Glutamatergic neuron (in vitro differentiated cells): ENCODE measurements at regions not wholly inside any gene's neighbourhood (a gene's known extent, or its start where the extent isn't known, plus 50 kb on each side); places are given as distances from the start of the nearest gene placed in this dataset.
"Not testable (repeated sequence)": the region's sequence is repeated elsewhere in the genome, so short reads cannot be mapped to it uniquely, and the experiment has no call there.

Experiments used
- DNase-seq: peaks from one replicate; pipeline ENCODE4 v3.0.0; 2022
- H3K27ac Mint-ChIP-seq: one replicate; pipeline ENCODE4 v1.8.0; 2020; ENCODE audit warnings: mild to moderate bottlenecking, mixed read lengths, inconsistent platforms; ENCODE audit not compliant: unreplicated experiment
- H3K27me3 Mint-ChIP-seq: one replicate; pipeline ENCODE4 v1.8.0; 2020; ENCODE audit warnings: mild to moderate bottlenecking, moderate library complexity, mixed read lengths, inconsistent platforms; ENCODE audit not compliant: unreplicated experiment
- H3K36me3 Mint-ChIP-seq: one replicate; pipeline ENCODE4 v1.8.0; 2020; ENCODE audit warnings: mild to moderate bottlenecking, mixed read lengths, inconsistent platforms; ENCODE audit not compliant: unreplicated experiment
- H3K4me1 Mint-ChIP-seq: one replicate; pipeline ENCODE4 v1.8.0; 2020; ENCODE audit warnings: mild to moderate bottlenecking, low read depth, mixed read lengths, inconsistent platforms; ENCODE audit not compliant: unreplicated experiment
- H3K4me3 Mint-ChIP-seq: one replicate; pipeline ENCODE4 v1.8.0; 2020; ENCODE audit warnings: mild to moderate bottlenecking, mixed read lengths, inconsistent platforms; ENCODE audit not compliant: unreplicated experiment
- H3K9me3 Mint-ChIP-seq: one replicate; pipeline ENCODE4 v1.8.0; 2020; ENCODE audit warnings: mild to moderate bottlenecking, moderate library complexity, mixed read lengths, inconsistent platforms; ENCODE audit not compliant: unreplicated experiment
- CTCF ChIP-seq: fragments of 200-600 bp; sonication (generic); IDR thresholded peaks from one replicate; pipeline ENCODE4 v1.5.0; 2021; ENCODE audit not compliant: partially characterized antibody, unreplicated experiment

- no peaks in the 10 kb centered on the region for H3K4me1 Mint-ChIP-seq
- no peaks in the 10 kb centered on the region for H3K9me3 Mint-ChIP-seq
- no peak overlapping the region for H3K4me3 Mint-ChIP-seq
- no peak for DNase-seq
- TF ChIP-seq CTCF = no peak
- no peak overlapping the region for H3K27ac Mint-ChIP-seq
- H3K27me3 Mint-ChIP-seq = no peaks in the 10 kb centered on the region
- no peaks in the 10 kb centered on the region for H3K36me3 Mint-ChIP-seq
These were observed 146.2 kb downstream of the AKAP11 start for GRCh38 chr13:42418184-42418583.

- H3K9me3 Mint-ChIP-seq = no peaks in the 10 kb centered on the region
- no peak overlapping the region for H3K4me3 Mint-ChIP-seq
- TF ChIP-seq CTCF = no peak
- DNase-seq = no peak
- no peak overlapping the region for H3K27ac Mint-ChIP-seq
- H3K36me3 Mint-ChIP-seq = peaks cover 7% of the 10 kb centered on the region
- no peaks in the 10 kb centered on the region for H3K27me3 Mint-ChIP-seq
- no peaks in the 10 kb centered on the region for H3K4me1 Mint-ChIP-seq
These were observed 148.4 kb downstream of the AKAP11 start for GRCh38 chr13:42420304-42420703.

- H3K27me3 Mint-ChIP-seq = no peaks in the 10 kb centered on the region
- no peak overlapping the region for H3K27ac Mint-ChIP-seq
- no peaks in the 10 kb centered on the region for H3K4me1 Mint-ChIP-seq
- DNase-seq = no peak
- H3K4me3 Mint-ChIP-seq = no peak overlapping the region
- H3K36me3 Mint-ChIP-seq = peaks cover 7% of the 10 kb centered on the region
- TF ChIP-seq CTCF = no peak
- H3K9me3 Mint-ChIP-seq = no peaks in the 10 kb centered on the region
These were observed 150.7 kb downstream of the AKAP11 start for GRCh38 chr13:42422681-42423080.

DNA sequence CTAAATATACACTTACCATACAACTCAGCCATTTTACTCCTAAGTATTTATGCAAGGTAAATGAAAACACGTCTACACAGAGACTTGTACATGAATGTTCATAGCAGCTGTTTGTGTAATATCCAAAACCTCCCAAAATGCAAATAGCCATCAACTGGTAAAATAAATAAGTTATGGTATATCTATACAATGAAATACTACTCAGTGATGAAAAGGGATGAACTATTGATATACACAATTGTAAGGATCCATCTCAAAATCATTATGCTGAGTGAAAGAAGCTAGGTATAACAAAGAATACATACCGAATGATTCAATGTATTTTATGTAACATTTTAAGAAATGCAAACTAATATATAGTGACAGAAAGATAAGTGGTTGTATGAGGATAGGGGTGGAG, 149.8 kb upstream of the TNFSF11 start:
- H3K27me3 Mint-ChIP-seq = no peaks in the 10 kb centered on the region
- no peak for DNase-seq
- peaks cover 7% of the 10 kb centered on the region for H3K36me3 Mint-ChIP-seq
- no peak overlapping the region for H3K27ac Mint-ChIP-seq
- H3K4me3 Mint-ChIP-seq = no peak overlapping the region
- H3K9me3 Mint-ChIP-seq = no peaks in the 10 kb centered on the region
- no peak for TF ChIP-seq CTCF
- H3K4me1 Mint-ChIP-seq = no peaks in the 10 kb centered on the region

- no peaks in the 10 kb centered on the region for H3K4me1 Mint-ChIP-seq
- H3K27ac Mint-ChIP-seq = no peak overlapping the region
- H3K4me3 Mint-ChIP-seq = no peak overlapping the region
- TF ChIP-seq CTCF = no peak
- H3K9me3 Mint-ChIP-seq = peaks cover 4% of the 10 kb centered on the region
- peaks cover 5% of the 10 kb centered on the region for H3K27me3 Mint-ChIP-seq
- DNase-seq = no peak
- peaks cover 27% of the 10 kb centered on the region for H3K36me3 Mint-ChIP-seq
These were observed 128.6 kb upstream of the TNFSF11 start for GRCh38 chr13:42445354-42445753.

GRCh38 chr13:42446597-42446996, 127.4 kb upstream of the TNFSF11 start:
- not testable (repeated sequence) for H3K9me3 Mint-ChIP-seq, H3K4me3 Mint-ChIP-seq, DNase-seq, H3K27me3 Mint-ChIP-seq, H3K27ac Mint-ChIP-seq, H3K4me1 Mint-ChIP-seq
- peaks cover 27% of the 10 kb centered on the region for H3K36me3 Mint-ChIP-seq
